B cell (primary cell): ENCODE measurements at regions not wholly inside any gene's neighbourhood (a gene's known extent, or its start where the extent isn't known, plus 50 kb on each side); places are given as distances from the start of the nearest gene placed in this dataset.

Source experiments
- ATAC-seq: fragments of 200-7000 bp; cut with Tn5 transposase; one replicate; pipeline ENCODE4 v1.10.0; 2021; ENCODE audit warnings: low read depth, mild to moderate bottlenecking, moderate number of reproducible peaks, moderate library complexity
- CTCF ChIA-PET: fragments of 350-600 bp; sonication (Branson Sonifier 250); formaldehyde crosslinking; loops from one replicate; lab custom pipeline; 2021; ENCODE audit warnings: antibody characterized with exemption, inconsistent platforms; lab: Charles Lee
- POLR2A ChIA-PET: fragments of 350-600 bp; sonication (Branson Sonifier 250); formaldehyde crosslinking; loops from one replicate; lab custom pipeline; 2021; ENCODE audit warnings: antibody characterized with exemption; lab: Charles Lee
- DNase-seq: peaks from one replicate; pipeline ENCODE4 v3.0.0; 2013
- H2AFZ ChIP-seq: 2 replicates; pipeline ENCODE4 v1.6.1; 2012; ENCODE audit warnings: mild to moderate bottlenecking, low read depth, low read length; ENCODE audit not compliant: insufficient read depth, poor library complexity, severe bottlenecking
- H3K27ac ChIP-seq, 2 donors: 1 replicate in 1 of 2; 2 replicates in 1 of 2; pipeline ENCODE4 v1.5.1; 2012 to 2013; ENCODE audit warnings: low read length in 2 of 2, mild to moderate bottlenecking in 2 of 2, moderate library complexity in 1 of 2
- H3K27me3 ChIP-seq, 4 experiments: fragments of 200-600 bp in 1 of 4; sonication (generic) in 1 of 4; replicated peaks in 1 of 4; 1 replicate in 2 of 4; 2 replicates in 2 of 4; pipeline versions ENCODE4 v1.6.1 to v1.7.0; 2013 to 2016; ENCODE audit warnings: low read length in 3 of 4, mild to moderate bottlenecking in 2 of 4, mixed read lengths in 1 of 4, moderate library complexity in 1 of 4; ENCODE audit not compliant: insufficient read depth in 4 of 4, control insufficient read depth in 3 of 4; ENCODE audit errors: control extremely low read depth in 1 of 4
- H3K36me3 ChIP-seq, 2 experiments: replicated peaks in 1 of 2; 1 replicate in 1 of 2; 2 replicates in 1 of 2; pipeline versions ENCODE4 v1.6.1 to v1.7.1; 2013; ENCODE audit warnings: low read length in 1 of 2; ENCODE audit not compliant: insufficient read depth in 2 of 2, control insufficient read depth in 1 of 2; ENCODE audit errors: control extremely low read depth in 1 of 2, extremely low read depth in 1 of 2
- H3K4me1 ChIP-seq, 2 donors: fragments of 200-600 bp in 1 of 2; sonication (generic) in 1 of 2; 1 replicate in 1 of 2; 2 replicates in 1 of 2; pipeline versions ENCODE4 v1.5.1 to v1.6.1; 2013 to 2017; ENCODE audit warnings: low read length in 2 of 2; ENCODE audit not compliant: control insufficient read depth in 2 of 2, insufficient read depth in 2 of 2
- H3K4me2 ChIP-seq: replicated peaks from 2 replicates; pipeline ENCODE3; 2012; ENCODE audit warnings: mild to moderate bottlenecking, low read depth, low read length; ENCODE audit not compliant: poor library complexity, severe bottlenecking
- H3K4me3 ChIP-seq, 5 experiments: fragments of 200-600 bp in 1 of 5; sonication (generic) in 1 of 5; 1 replicate in 3 of 5; 2 replicates in 2 of 5; pipeline versions ENCODE4 v1.5.1 to v1.7.0; 2011 to 2016; ENCODE audit warnings: low read length in 4 of 5, mild to moderate bottlenecking in 4 of 5, low read depth in 2 of 5, control low read depth in 1 of 5, moderate library complexity in 1 of 5; ENCODE audit not compliant: insufficient read depth in 1 of 5; ENCODE audit errors: control extremely low read depth in 1 of 5, extremely low read depth in 1 of 5
- H3K79me2 ChIP-seq: fragments of 200-600 bp; sonication (generic); one replicate; pipeline ENCODE4 v1.6.0; 2016; ENCODE audit warnings: low read length; ENCODE audit not compliant: control insufficient read depth, insufficient read depth
- H3K9ac ChIP-seq: fragments of 200-600 bp; sonication (generic); 2 replicates; pipeline ENCODE4 v1.6.1; 2017; ENCODE audit warnings: mild to moderate bottlenecking, low read length, moderate library complexity
- H3K9me3 ChIP-seq, 3 donors: one replicate each; pipeline versions ENCODE4 v1.6.1 to v1.7.1; 2013; ENCODE audit warnings: low read length in 2 of 3; ENCODE audit not compliant: control insufficient read depth in 2 of 3, insufficient read depth in 1 of 3; ENCODE audit errors: control extremely low read depth in 1 of 3
- H4K20me1 ChIP-seq: 2 replicates; pipeline ENCODE4 v1.6.0; 2012; ENCODE audit warnings: mild to moderate bottlenecking, low read length; ENCODE audit not compliant: insufficient read depth, control insufficient read depth, poor library complexity, severe bottlenecking
- H3K27ac Mint-ChIP-seq: one replicate; pipeline ENCODE4 v1.8.0; 2021; ENCODE audit warnings: mixed read lengths
- H3K27me3 Mint-ChIP-seq: one replicate; pipeline ENCODE4 v1.8.0; 2021; ENCODE audit warnings: mixed read lengths
- H3K4me1 Mint-ChIP-seq: one replicate; pipeline ENCODE4 v1.8.0; 2021; ENCODE audit warnings: mixed read lengths
- H3K4me3 Mint-ChIP-seq: one replicate; pipeline ENCODE4 v1.8.0; 2021; ENCODE audit warnings: mixed read lengths
- H3K9me3 Mint-ChIP-seq: one replicate; pipeline ENCODE4 v1.8.0; 2022; ENCODE audit warnings: mixed read lengths; ENCODE audit not compliant: insufficient read depth
- EZH2 ChIP-seq: IDR thresholded peaks from 2 replicates; pipeline ENCODE4 v1.6.1; 2012; ENCODE audit warnings: borderline replicate concordance, low read depth, mild to moderate bottlenecking, moderate library complexity, low read length; ENCODE audit not compliant: insufficient read depth, poor library complexity, severe bottlenecking
- WGBS: methylation state at CpG from one replicate; pipeline ENCODE4 v1.1.5; 2013; ENCODE audit warnings: missing lambda C conversion rate; ENCODE audit not compliant: insufficient coverage; 5-methylcytosine and 5-hydroxymethylcytosine counted together
- intact Hi-C: fragments of 100-400 bp; cut with micrococcal nuclease; formaldehyde crosslinking; loops from one replicate; pipeline ENCODE4 v1.10.0; 2022
- TF ChIP-seq, protein P1 (sequence below): fragments of 200-600 bp; IDR thresholded peaks from one replicate; pipeline ENCODE4 v1.8.0; 2022; ENCODE audit warnings: antibody characterized with exemption, mild to moderate bottlenecking

DNA sequence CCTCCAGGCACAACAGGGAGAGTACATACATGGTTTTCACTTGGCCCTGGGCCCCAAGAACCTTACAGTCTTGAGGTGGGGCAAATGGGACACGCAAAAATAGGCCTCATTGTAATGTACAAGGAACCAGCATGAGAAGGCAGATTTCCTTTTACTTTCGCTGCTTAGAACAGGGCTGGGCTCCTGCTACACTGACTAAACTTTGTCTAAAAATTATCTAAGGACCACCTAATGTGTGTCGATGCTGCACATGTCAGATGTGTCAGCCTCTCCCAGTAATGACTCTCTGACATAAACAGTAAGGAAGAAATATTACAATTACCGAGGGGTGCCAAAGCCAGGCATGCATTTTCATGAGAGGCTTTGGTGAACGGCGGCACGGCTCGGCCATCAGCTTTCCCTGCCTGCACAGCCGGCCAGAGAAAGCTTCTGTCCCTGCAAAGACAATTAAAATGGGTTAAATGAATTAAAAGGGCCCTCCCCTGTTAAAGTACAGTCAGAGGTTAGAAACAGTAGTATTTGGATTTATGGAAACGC lies 224.2 kb upstream of the IRX3 start:
- H3K79me2 ChIP-seq: no peaks in the 10 kb centered on the region
- no peak overlapping the region for H3K4me2 ChIP-seq
- no peak overlapping the region for H2AFZ ChIP-seq
- no peak for DNase-seq
- Mint-ChIP-seq H3K9me3 (no peaks in the 10 kb centered on the region), H3K27me3 (peaks cover 10% of the 10 kb centered on the region), H3K4me1 (no peaks in the 10 kb centered on the region), H3K27ac (no peak overlapping the region), H3K4me3 (no peak overlapping the region)
- TF ChIP-seq EZH2: no peak
- TF ChIP-seq, protein P1, sequence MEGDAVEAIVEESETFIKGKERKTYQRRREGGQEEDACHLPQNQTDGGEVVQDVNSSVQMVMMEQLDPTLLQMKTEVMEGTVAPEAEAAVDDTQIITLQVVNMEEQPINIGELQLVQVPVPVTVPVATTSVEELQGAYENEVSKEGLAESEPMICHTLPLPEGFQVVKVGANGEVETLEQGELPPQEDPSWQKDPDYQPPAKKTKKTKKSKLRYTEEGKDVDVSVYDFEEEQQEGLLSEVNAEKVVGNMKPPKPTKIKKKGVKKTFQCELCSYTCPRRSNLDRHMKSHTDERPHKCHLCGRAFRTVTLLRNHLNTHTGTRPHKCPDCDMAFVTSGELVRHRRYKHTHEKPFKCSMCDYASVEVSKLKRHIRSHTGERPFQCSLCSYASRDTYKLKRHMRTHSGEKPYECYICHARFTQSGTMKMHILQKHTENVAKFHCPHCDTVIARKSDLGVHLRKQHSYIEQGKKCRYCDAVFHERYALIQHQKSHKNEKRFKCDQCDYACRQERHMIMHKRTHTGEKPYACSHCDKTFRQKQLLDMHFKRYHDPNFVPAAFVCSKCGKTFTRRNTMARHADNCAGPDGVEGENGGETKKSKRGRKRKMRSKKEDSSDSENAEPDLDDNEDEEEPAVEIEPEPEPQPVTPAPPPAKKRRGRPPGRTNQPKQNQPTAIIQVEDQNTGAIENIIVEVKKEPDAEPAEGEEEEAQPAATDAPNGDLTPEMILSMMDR: no peak
- H3K9me3 ChIP-seq: peaks cover 0 to 2% (median 0%) of the 10 kb centered on the region in 3 donors
- H3K4me1 ChIP-seq: no peaks in the 10 kb centered on the region
- no peaks in the 10 kb centered on the region for H3K36me3 ChIP-seq
- no peak overlapping the region for H3K9ac ChIP-seq
- no peak for ATAC-seq
- H3K4me3 ChIP-seq: no peak overlapping the region
- no peaks in the 10 kb centered on the region for H3K27me3 ChIP-seq
- no peak overlapping the region for H3K27ac ChIP-seq
- intact Hi-C loops: no loop called here
- H4K20me1 ChIP-seq: no peaks in the 10 kb centered on the region
- 89% methylated on average over 9 of the region's 10 CpGs for WGBS
- POLR2A ChIA-PET: no interaction called here
- CTCF ChIA-PET: no interaction called here

DNA sequence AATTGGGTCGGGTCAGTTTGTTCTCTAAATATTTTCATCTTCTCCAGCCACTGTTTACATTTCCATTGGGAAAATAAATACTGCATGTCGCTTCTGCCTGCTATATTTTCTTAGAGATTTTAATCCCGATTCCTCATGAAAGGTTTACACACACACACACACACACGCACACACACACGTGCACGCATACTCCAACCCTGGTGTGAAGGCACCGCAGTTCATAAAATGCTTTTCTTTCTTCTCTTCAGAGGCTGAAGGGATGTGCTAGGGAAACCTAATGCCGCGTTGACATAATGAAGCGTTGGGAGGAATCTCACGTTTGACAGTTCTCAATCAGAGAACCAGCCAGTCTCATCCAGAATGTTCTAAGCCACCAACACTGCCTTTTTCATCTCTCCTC lies 222.9 kb upstream of the IRX3 start:
- Mint-ChIP-seq H3K27me3 (peaks cover 18% of the 10 kb centered on the region), H3K9me3 (no peaks in the 10 kb centered on the region), H3K27ac (no peak overlapping the region), H3K4me1 (no peaks in the 10 kb centered on the region), H3K4me3 (no peak overlapping the region)
- Histone ChIP-seq H2AFZ (no peak overlapping the region), H3K27me3 (no peaks in the 10 kb centered on the region), H3K4me2 (no peak overlapping the region), H3K27ac (no peak overlapping the region), H4K20me1 (no peaks in the 10 kb centered on the region), H3K79me2 (no peaks in the 10 kb centered on the region), H3K9ac (no peak overlapping the region), H3K4me1 (no peaks in the 10 kb centered on the region), H3K4me3 (no peak overlapping the region), H3K36me3 (no peaks in the 10 kb centered on the region), H3K9me3 (peaks cover 0 to 2% (median 0%) of the 10 kb centered on the region in 3 donors)
- DNase-seq (no peak), ATAC-seq (no peak)
- ChIA-PET CTCF (no interaction called here), POLR2A (no interaction called here)
- TF ChIP-seq, protein P1: no peak
- TF ChIP-seq EZH2: no peak
- WGBS: 97% methylated on average over 6 of the region's 11 CpGs
- intact Hi-C loops: no loop called here
